ENCODE measurements at regions not wholly inside any gene's neighbourhood (a gene's known extent, or its start where the extent isn't known, plus 50 kb on each side); places are given as distances from the start of the nearest gene placed in this dataset.
"Not testable (repeated sequence)": the region's sequence is repeated elsewhere in the genome, so short reads cannot be mapped to it uniquely, and the experiment has no call there.

GRCh38 chr18:78436110-78436509, 543.5 kb upstream of the SALL3 start:
- H3K4me3 ChIP-seq = no peak overlapping the region
- no peaks in the 10 kb centered on the region for H3K4me1 ChIP-seq (ENCODE audit: low read depth)
- no peak for DNase-seq
- intact Hi-C loops (cut with DNase I, micrococcal nuclease) = no loop called here
- no peaks in the 10 kb centered on the region for H3K36me3 ChIP-seq (ENCODE audit: low read depth)
- ATAC-seq = no peak
- H3K9me3 ChIP-seq = peaks cover 16% of the 10 kb centered on the region
- no peak for TF ChIP-seq CTCF (IDR thresholded peaks at IDR 0.05)

GRCh38 chr18:78438235-78438634, 541.4 kb upstream of the SALL3 start:
- H3K4me3 ChIP-seq; ATAC-seq; intact Hi-C loops (cut with DNase I, micrococcal nuclease); H3K36me3 ChIP-seq (ENCODE audit: low read depth); DNase-seq; H3K9me3 ChIP-seq; H3K4me1 ChIP-seq (ENCODE audit: low read depth): not testable (repeated sequence)

- Histone ChIP-seq H3K36me3 (ENCODE audit: low read depth) (no peaks in the 10 kb centered on the region), H3K4me3 (no peak overlapping the region), H3K4me1 (ENCODE audit: low read depth) (no peaks in the 10 kb centered on the region), H3K9me3 (peaks cover 23% of the 10 kb centered on the region)
- ATAC-seq = no peak
- intact Hi-C loops (cut with DNase I, micrococcal nuclease) = no loop called here
- TF ChIP-seq CTCF (IDR thresholded peaks at IDR 0.05) = no peak
- no peak for DNase-seq
Observed at GRCh38 chr18:78445880-78446279, 533.7 kb upstream of the SALL3 start.

- no peaks in the 10 kb centered on the region for H3K36me3 ChIP-seq (ENCODE audit: low read depth)
- intact Hi-C loops (cut with DNase I, micrococcal nuclease) = no loop called here
- no peak for ATAC-seq
- H3K9me3 ChIP-seq = peaks cover 23% of the 10 kb centered on the region
- no peak overlapping the region for H3K4me3 ChIP-seq
- DNase-seq = no peak
- no peak for TF ChIP-seq CTCF (IDR thresholded peaks at IDR 0.05)
- no peaks in the 10 kb centered on the region for H3K4me1 ChIP-seq (ENCODE audit: low read depth)
Observed at GRCh38 chr18:78447211-78447610, 532.4 kb upstream of the SALL3 start.

- ATAC-seq = no peak
Observed at GRCh38 chr18:78448106-78448505, 531.5 kb upstream of the SALL3 start.

GRCh38 chr18:78448591-78448990, 531.0 kb upstream of the SALL3 start:
- intact Hi-C loops (cut with DNase I, micrococcal nuclease) = no loop called here
- DNase-seq (no peak), ATAC-seq (no peak)
- Histone ChIP-seq H3K4me1 (ENCODE audit: low read depth) (no peaks in the 10 kb centered on the region), H3K4me3 (no peak overlapping the region), H3K9me3 (peaks cover 24% of the 10 kb centered on the region), H3K36me3 (ENCODE audit: low read depth) (no peaks in the 10 kb centered on the region)
- no peak for TF ChIP-seq CTCF (IDR thresholded peaks at IDR 0.05)

More at GRCh38 chr18:78448106-78448505, 531.5 kb upstream of the SALL3 start:
- H3K36me3 ChIP-seq (ENCODE audit: low read depth) = no peaks in the 10 kb centered on the region
- DNase-seq = no peak
- peaks cover 23% of the 10 kb centered on the region for H3K9me3 ChIP-seq
- H3K4me1 ChIP-seq (ENCODE audit: low read depth) = no peaks in the 10 kb centered on the region
- intact Hi-C loops (cut with DNase I, micrococcal nuclease) = no loop called here
- TF ChIP-seq CTCF (IDR thresholded peaks at IDR 0.05) = no peak
- no peak overlapping the region for H3K4me3 ChIP-seq
